Lower leg skin (tissue), 4 donors: ENCODE measurements at regions not wholly inside any gene's neighbourhood (a gene's known extent, or its start where the extent isn't known, plus 50 kb on each side); places are given as distances from the start of the nearest gene placed in this dataset.

ENCODE experiments used
- DNase-seq, 2 donors: peaks; one replicate each; pipeline ENCODE4 v3.0.0-alpha.2; 2019; ENCODE audit warnings: low spot score in 2 of 2
- H3K4me3 ChIP-seq: fragments of 200-600 bp; sonication (generic); 2 replicates; pipeline ENCODE4 v1.5.1; 2017; ENCODE audit warnings: mild to moderate bottlenecking, low read depth; ENCODE audit not compliant: poor library complexity, severe bottlenecking
- CTCF ChIP-seq, 3 donors: fragments of 450-650 bp; IDR thresholded peaks; one replicate each; pipeline ENCODE4 v1.5.1; 2016; ENCODE audit warnings: antibody characterized with exemption in 3 of 3, mild to moderate bottlenecking in 3 of 3, moderate library complexity in 2 of 3
- POLR2A ChIP-seq, 2 donors: fragments of 450-650 bp; IDR thresholded peaks; one replicate each; pipeline ENCODE4 v1.6.1; 2016 to 2017; ENCODE audit warnings: antibody characterized with exemption in 2 of 2, mild to moderate bottlenecking in 1 of 2, moderate library complexity in 1 of 2
- WGBS, 2 donors: methylation state at CpG; one replicate each; pipeline ENCODE4 v1.1.5; 2018; 5-methylcytosine and 5-hydroxymethylcytosine counted together
- intact Hi-C: fragments of 100-400 bp; cut with DNase I; formaldehyde crosslinking; loops from one replicate; pipeline ENCODE4 v1.15.0; 2023; ENCODE audit warnings: low total_unique reads

- intact Hi-C loops: no loop called here
- no peak overlapping the region for H3K4me3 ChIP-seq
- TF ChIP-seq CTCF (IDR thresholded peaks at IDR 0.05) (no peak), POLR2A (IDR thresholded peaks at IDR 0.05) (no peak)
- no peak for DNase-seq
These were observed 274.4 kb downstream of the CDCA7 start for GRCh38 chr2:173629076-173629475.

- WGBS, 2 donors: 62 to 65% methylated on average over 9 of the region's 9 CpGs
- TF ChIP-seq POLR2A (IDR thresholded peaks at IDR 0.05) (no peak), CTCF (IDR thresholded peaks at IDR 0.05) (no peak)
- no peak for DNase-seq
- H3K4me3 ChIP-seq: no peak overlapping the region
- intact Hi-C loops: no loop called here
These were observed 275.9 kb downstream of the CDCA7 start for GRCh38 chr2:173630425-173631126.

DNA sequence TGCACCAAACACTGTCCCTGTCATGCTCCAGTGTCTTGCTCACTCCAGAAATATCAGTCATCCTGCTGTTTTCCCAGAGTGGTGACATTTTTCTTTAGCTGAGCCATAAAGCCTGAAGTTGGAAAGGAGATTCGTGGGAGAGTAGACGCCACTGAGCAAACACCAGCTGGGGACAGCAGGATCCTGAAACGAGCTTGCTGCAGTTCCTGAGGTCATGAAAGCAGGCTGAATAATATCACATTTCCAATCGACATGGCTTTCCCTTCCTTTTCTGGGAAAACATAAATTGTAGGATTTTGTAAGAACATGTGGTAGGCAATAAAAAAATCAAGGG is 276.4 kb downstream of the CDCA7 start:
- intact Hi-C loops: no loop called here
- WGBS, 2 donors: 34 to 40% methylated on average over 4 of the region's 4 CpGs
- TF ChIP-seq POLR2A (IDR thresholded peaks at IDR 0.05): no peak
- TF ChIP-seq CTCF (IDR thresholded peaks at IDR 0.05): no peak
- no peak overlapping the region for H3K4me3 ChIP-seq
- no peak for DNase-seq

DNA sequence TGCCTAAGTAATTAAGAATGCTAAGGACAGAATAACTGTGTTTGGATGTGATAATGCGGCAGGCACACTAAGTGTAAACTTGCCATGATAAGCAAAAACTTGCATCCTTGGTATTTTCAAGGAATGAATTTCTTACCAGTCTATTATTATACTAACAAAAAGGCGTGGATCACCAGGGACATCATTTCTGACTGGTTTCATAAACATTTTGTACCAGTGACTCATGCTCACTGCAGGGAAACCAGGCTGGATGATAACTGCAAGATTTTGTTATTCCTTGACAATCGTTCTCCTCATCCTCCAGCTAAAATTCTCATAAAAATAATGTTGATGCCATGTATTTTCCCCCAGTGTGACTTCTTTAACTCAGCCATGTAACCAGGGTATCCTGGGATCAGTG is 289.5 kb downstream of the CDCA7 start:
- no peak for DNase-seq
- H3K4me3 ChIP-seq: no peak overlapping the region
- 54 to 79% methylated on average over 3 of the region's 3 CpGs for WGBS, 2 donors
- intact Hi-C loops: no loop called here
- no peak for TF ChIP-seq CTCF (IDR thresholded peaks at IDR 0.05)
- TF ChIP-seq POLR2A (IDR thresholded peaks at IDR 0.05): no peak

GRCh38 chr2:173647681-173648311 is 293.1 kb downstream of the CDCA7 start:
- TF ChIP-seq CTCF (IDR thresholded peaks at IDR 0.05) (no peak), POLR2A (IDR thresholded peaks at IDR 0.05) (no peak)
- intact Hi-C loops: no loop called here
- DNase-seq: no peak
- 75 to 87% methylated on average over 8 of the region's 8 CpGs for WGBS, 2 donors
- H3K4me3 ChIP-seq: no peak overlapping the region

- H3K4me3 ChIP-seq: no peak overlapping the region
- WGBS, 2 donors: 88 to 89% methylated on average over 2 of the region's 2 CpGs
- intact Hi-C loops: no loop called here
- DNase-seq: no peak
- TF ChIP-seq CTCF (IDR thresholded peaks at IDR 0.05): no peak
- TF ChIP-seq POLR2A (IDR thresholded peaks at IDR 0.05): no peak
These were observed 294.1 kb downstream of the CDCA7 start for GRCh38 chr2:173648816-173649215.
